A549 (cell line): ENCODE measurements at regions not wholly inside any gene's neighbourhood (a gene's known extent, or its start where the extent isn't known, plus 50 kb on each side); places are given as distances from the start of the nearest gene placed in this dataset.

ENCODE experiments used
- CBX2 ChIP-seq: fragments of 200-600 bp; sonication (generic); IDR thresholded peaks from 2 replicates; pipeline ENCODE4 v1.6.1; 2016; ENCODE audit warnings: low read depth, mild to moderate bottlenecking, borderline replicate concordance
- EP300 ChIP-seq, 2 experiments: fragments of >200 bp; sonication (Bioruptor Twin); formaldehyde crosslinking; IDR thresholded peaks; 2 replicates in 1 of 2; 3 replicates in 1 of 2; pipeline ENCODE4 v1.6.1; 2016 to 2017
- KDM1A ChIP-seq: fragments of 200-600 bp; sonication (generic); IDR thresholded peaks from 2 replicates; pipeline ENCODE4 v1.6.1; 2016; ENCODE audit warnings: low read depth, mild to moderate bottlenecking
- MYC ChIP-seq: IDR thresholded peaks from 2 replicates; pipeline ENCODE4 v1.6.1; 2012; ENCODE audit warnings: mild to moderate bottlenecking, inconsistent platforms, low read length, improper control_type of control experiment, borderline replicate concordance
- POLR2A ChIP-seq: IDR thresholded peaks from 2 replicates; pipeline ENCODE4 v1.6.1; 2012; ENCODE audit warnings: mild to moderate bottlenecking, low read length
- POLR2AphosphoS2 ChIP-seq: conservative IDR thresholded peaks from 2 replicates; pipeline ENCODE4 v1.6.1; 2012; ENCODE audit warnings: low read length, improper control_type of control experiment, inconsistent platforms
- RAD21 ChIP-seq, 2 experiments: fragments of >200 bp in 1 of 2; sonication (Bioruptor Twin) in 1 of 2; formaldehyde crosslinking in 1 of 2; IDR thresholded peaks in 1 of 2; conservative IDR thresholded peaks in 1 of 2; 2 replicates in 1 of 2; 3 replicates in 1 of 2; pipeline ENCODE4 v1.6.1; 2012 to 2018; ENCODE audit warnings: inconsistent platforms in 1 of 2
- TFCP2L1 ChIP-seq: fragments of 250-450 bp; sonication (Bioruptor Pico); IDR thresholded peaks from 2 replicates; pipeline ENCODE4 v1.5.0; 2021; ENCODE audit warnings: mild to moderate bottlenecking
- ZFP36 ChIP-seq: fragments of 450-650 bp; IDR thresholded peaks from 2 replicates; pipeline ENCODE4 v1.6.1; 2014; ENCODE audit warnings: borderline replicate concordance; ENCODE audit not compliant: partially characterized antibody
- TF ChIP-seq, protein P1 (sequence below): fragments of >200 bp; sonication (Bioruptor Twin); formaldehyde crosslinking; IDR thresholded peaks from 3 replicates; pipeline ENCODE4 v1.5.1; 2016
- TF ChIP-seq, protein P2 (sequence below): IDR thresholded peaks from 2 replicates; pipeline ENCODE4 v1.6.1; 2012
- TF ChIP-seq, protein P3 (sequence below): fragments of 150-350 bp; IDR thresholded peaks from 2 replicates; pipeline ENCODE4 v1.6.1; 2014; ENCODE audit warnings: low read depth, mild to moderate bottlenecking, low read length
- TF ChIP-seq, protein P4 (sequence below): IDR thresholded peaks from 2 replicates; pipeline ENCODE4 v1.6.1; 2012

DNA sequence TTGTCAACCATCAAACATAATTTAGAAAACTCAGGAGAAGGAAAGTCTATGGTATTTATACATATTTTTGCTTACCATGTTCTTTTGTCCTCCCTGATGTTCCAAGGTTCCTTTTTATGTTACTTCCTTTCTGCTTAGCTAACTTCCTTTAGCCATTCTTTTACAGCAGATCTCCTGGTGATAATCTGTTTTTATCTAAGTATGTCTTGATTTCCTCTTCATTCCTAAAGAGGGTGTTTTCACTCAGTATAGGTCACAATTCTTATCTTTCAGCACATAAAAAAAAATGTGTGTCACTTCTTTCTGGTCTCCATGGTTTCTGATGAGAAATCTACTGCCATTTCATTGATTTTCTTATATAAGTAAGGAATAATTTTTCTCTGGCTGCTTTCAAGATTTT is 384.4 kb upstream of the PDE4D start:
- TF ChIP-seq, protein P1, sequence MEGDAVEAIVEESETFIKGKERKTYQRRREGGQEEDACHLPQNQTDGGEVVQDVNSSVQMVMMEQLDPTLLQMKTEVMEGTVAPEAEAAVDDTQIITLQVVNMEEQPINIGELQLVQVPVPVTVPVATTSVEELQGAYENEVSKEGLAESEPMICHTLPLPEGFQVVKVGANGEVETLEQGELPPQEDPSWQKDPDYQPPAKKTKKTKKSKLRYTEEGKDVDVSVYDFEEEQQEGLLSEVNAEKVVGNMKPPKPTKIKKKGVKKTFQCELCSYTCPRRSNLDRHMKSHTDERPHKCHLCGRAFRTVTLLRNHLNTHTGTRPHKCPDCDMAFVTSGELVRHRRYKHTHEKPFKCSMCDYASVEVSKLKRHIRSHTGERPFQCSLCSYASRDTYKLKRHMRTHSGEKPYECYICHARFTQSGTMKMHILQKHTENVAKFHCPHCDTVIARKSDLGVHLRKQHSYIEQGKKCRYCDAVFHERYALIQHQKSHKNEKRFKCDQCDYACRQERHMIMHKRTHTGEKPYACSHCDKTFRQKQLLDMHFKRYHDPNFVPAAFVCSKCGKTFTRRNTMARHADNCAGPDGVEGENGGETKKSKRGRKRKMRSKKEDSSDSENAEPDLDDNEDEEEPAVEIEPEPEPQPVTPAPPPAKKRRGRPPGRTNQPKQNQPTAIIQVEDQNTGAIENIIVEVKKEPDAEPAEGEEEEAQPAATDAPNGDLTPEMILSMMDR: no peak
- TF ChIP-seq RAD21 (conservative IDR thresholded peaks at IDR 0.05 in 1 of 2, IDR thresholded peaks at IDR 0.05 in 1 of 2) (no peak), POLR2A (no peak), KDM1A (no peak), POLR2AphosphoS2 (no peak), ZFP36 (no peak), EP300 (IDR thresholded peaks at IDR 0.05) (no peak), TFCP2L1 (CRISPR knock-in tag) (no peak), CBX2 (no peak), MYC (no peak)
- TF ChIP-seq, protein P2, sequence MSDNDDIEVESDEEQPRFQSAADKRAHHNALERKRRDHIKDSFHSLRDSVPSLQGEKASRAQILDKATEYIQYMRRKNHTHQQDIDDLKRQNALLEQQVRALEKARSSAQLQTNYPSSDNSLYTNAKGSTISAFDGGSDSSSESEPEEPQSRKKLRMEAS: no peak
- TF ChIP-seq, protein P3, sequence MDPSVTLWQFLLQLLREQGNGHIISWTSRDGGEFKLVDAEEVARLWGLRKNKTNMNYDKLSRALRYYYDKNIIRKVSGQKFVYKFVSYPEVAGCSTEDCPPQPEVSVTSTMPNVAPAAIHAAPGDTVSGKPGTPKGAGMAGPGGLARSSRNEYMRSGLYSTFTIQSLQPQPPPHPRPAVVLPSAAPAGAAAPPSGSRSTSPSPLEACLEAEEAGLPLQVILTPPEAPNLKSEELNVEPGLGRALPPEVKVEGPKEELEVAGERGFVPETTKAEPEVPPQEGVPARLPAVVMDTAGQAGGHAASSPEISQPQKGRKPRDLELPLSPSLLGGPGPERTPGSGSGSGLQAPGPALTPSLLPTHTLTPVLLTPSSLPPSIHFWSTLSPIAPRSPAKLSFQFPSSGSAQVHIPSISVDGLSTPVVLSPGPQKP: no peak
- TF ChIP-seq, protein P4, sequence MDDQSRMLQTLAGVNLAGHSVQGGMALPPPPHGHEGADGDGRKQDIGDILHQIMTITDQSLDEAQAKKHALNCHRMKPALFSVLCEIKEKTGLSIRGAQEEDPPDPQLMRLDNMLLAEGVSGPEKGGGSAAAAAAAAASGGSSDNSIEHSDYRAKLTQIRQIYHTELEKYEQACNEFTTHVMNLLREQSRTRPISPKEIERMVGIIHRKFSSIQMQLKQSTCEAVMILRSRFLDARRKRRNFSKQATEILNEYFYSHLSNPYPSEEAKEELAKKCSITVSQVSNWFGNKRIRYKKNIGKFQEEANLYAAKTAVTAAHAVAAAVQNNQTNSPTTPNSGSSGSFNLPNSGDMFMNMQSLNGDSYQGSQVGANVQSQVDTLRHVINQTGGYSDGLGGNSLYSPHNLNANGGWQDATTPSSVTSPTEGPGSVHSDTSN: no peak
